ENCODE measurements at regions not wholly inside any gene's neighbourhood (a gene's known extent, or its start where the extent isn't known, plus 50 kb on each side); places are given as distances from the start of the nearest gene placed in this dataset.
"Not testable (repeated sequence)": the region's sequence is repeated elsewhere in the genome, so short reads cannot be mapped to it uniquely, and the experiment has no call there.

GRCh38 chr14:104472073-104472472 lies 107.5 kb upstream of the C14orf180 start:
- DNase-seq = no peak

DNA sequence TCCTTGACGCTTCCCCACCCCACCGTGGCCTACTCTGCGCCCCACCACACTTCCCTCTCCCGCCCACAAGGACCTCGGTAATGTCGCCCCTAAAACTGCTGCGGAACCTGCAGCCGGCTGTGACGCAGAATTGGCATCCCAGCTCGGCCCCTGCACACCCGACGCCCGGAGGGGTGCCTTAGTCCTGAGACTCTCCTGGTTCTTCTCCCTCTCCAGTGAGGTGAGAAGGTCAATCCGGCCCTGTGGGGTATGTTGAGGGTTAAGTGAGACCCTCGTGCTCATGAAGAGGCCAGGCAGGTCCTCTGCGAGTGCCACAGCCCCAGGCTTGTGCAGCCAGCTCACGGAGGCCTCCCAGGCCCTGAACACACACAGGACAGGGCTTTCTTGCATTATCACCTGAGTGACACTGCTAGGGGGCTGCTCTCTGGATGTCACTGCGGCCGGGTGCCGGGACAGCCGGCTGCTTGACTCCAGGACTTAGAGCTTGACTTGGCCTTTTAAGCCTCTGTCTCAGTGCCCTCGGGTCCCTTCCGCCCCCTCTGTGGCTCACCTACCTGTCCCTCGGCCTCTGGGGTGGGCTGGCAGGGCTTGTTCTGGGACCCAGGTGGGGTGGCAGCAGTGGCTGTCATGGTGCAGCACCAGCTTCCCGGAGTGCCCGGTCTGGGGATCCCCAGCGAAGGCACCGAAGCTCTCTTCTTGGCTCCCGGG lies 106.9 kb upstream of the C14orf180 start:
- no peak for DNase-seq

GRCh38 chr14:104473244-104473565 lies 106.4 kb upstream of the C14orf180 start:
- no peak for DNase-seq

DNA sequence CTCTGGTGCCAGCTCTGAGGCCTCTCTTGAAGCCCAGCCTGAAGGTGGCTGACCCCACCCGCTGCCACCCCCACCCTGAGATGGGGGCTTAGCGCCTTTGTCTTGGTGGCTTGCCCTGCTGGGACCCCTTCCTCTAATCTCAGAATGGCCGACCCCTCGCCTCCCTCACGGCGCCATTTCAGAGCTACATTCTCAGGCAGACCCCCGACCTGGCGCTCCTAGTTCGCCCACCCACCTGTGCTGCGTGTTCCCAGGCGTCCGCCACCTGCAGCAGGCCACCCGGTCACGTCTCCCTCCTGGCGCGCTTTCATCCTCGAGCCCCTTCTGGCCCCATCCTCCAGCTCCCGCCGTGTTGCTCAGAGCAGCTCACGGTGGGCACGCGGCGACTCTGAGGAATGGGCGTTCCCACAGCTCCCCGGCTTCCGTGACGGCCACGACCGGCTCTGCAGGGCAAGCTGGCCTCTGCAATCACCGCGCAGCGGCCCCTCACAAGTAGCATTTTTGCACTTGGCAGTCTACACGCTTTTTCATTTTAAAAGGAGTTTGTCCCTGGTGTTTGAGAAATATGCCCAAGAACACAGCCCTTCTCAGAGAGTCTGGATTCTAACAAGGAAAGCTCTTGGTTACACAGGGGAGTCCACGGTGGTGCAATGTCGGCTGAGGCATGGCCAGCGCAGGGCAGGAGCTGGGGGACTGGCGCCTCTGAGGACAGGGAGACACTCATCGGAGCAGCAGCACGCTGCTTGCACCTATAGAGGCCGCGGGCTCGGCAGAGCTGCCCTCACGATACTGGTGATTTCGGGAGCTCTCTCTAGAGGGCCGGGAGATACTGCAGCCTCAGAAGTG lies 105.7 kb upstream of the C14orf180 start:
- DNase-seq = no peak

GRCh38 chr14:104474495-104475213 lies 104.9 kb upstream of the C14orf180 start:
- no peak for DNase-seq

DNA sequence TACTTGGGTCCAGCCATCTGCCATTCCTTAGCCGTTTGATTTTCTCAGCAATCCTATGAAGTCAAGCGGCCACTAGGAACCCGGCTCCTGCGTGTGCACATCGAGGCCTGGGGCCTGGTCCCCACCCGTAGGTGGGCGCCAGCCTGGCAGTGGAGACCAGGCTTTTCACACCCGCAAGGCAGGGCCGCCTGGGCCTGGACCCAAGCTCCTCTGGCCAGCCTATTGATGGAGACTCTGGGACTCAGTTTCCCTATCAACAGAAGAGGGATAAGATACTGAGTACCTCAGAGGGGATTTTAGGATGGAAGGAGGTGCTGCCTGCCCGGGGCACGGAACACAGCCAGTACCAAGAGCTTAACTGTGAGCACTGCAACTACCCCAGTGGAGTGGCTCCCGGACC lies 104.3 kb upstream of the C14orf180 start:
- DNase-seq = no peak

DNA sequence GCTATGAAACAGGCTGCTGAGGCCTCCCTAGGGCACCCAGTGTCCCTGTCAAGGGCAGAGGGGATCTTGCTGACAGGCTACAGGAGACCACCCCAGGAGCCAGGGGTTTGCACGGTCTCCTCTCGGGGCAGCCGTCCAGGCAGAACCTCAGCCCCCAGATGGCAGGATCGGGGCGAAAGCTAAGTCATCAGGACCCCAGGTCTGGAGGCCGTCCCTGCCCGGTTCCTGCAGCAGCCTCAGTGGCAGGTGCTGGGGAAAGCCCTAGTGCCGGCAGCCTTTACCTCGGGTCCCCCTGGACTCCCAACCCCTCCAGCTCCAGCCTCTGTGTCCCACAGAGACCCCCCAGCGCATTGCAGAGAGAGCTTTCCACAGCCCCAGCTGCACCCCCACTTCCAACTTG lies 103.8 kb upstream of the C14orf180 start:
- DNase-seq = no peak

DNA sequence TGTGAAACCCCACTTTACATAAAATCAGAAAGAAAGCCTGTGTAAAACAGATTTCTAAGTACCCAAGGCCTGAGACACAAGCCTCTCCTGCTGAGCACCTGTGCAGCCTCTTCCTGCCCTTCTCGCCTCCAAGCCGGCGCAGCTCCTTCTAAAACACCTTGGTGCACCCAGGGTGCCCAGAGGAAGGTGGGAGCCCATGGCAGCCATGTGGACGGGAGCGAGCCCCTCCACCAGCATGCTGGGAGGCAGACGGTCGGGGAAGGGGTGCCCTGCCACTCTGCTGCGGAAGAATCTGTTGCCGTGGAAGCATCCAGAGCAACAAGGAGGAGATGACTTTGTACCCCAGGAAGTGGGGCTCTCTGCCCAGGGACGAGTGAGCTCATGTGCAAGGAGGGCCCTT lies 103.1 kb upstream of the C14orf180 start:
- no peak for DNase-seq

DNA sequence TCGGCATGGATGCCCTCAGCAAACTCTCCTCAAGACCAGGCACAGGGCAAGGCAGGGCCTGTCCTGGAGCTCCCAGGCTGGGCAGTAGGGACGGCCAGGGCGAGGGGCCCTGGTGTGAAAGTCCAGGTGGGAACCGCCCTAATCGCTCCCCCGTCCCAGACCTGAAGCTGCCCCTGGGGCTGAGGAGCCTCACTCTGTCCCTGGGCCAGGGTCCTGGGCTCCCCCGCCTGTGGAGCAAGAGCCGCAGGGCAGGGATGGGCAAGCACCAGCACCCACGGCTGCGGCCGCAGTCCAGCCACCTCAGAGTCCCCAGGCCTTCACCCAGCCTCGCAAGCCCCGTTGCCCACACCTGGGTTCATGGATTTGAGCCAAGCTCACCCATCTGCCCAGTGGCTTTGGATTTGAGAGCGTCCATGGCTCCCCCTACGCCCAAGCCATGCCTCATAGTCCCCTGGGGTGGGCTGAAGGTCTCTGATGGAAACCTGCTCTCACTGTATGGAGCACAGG lies 102.4 kb upstream of the C14orf180 start:
- no peak for DNase-seq

GRCh38 chr14:104477666-104478380 lies 101.7 kb upstream of the C14orf180 start:
- DNase-seq = no peak

- no peak for DNase-seq
Observed at GRCh38 chr14:104478656-104479055, 100.9 kb upstream of the C14orf180 start.

- no peak for DNase-seq
Observed at GRCh38 chr14:104479901-104480300, 99.7 kb upstream of the C14orf180 start.

DNA sequence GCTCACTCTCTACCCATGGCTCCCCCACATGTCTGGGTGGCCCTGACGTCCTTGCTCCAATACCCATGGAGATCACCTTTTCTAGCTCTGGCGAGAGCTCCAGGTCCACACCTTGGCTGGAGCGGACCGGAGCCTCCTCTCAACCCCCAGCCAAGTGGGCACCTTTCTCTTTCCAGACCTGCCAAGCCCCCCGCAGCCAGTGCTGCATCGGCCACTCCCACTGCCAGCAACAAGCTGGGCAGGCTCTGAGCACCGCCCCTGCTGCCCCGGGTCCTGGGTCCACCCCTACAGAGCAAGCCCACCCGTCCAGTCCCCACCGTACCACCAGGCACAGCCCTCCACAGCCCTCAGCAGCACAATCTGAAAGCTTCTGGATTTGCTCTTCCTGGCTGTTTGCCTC lies 98.2 kb upstream of the C14orf180 start:
- DNase-seq = no peak

- DNase-seq = not testable (repeated sequence)
Observed at GRCh38 chr14:104482017-104482416, 97.5 kb upstream of the C14orf180 start.

DNA sequence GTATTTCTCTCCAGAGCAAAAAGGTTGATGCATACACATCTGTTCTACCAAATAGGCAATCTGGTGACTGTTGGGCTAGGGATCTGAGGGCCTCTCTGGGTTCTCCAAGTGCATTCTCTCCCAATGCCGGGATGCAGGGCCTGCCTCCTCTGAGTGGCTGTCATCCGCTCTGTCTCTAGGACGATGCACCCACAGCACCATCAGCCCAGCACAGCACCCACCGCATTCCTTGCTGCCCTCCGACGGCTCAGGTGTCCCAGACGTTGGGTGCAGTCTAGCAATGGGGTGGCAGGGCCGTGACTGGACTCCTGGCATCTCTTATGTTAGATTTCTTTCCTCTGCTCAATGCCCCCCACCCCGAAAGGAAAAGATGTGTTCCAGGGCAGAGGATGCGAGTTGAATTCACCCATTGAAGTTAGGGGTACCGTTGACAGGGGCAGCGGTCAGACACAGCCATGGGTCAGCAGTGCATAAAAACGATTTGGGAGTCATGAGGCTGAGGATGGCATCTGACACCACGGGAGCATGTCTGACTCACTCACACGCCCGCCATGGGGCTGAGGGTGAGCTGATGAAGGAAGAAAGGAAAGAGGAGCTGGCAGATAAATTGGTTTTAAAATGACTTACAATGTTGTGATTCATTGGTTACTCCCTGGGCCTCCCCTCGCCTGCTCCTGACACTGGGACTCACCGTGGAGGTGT lies 93.2 kb upstream of the C14orf180 start:
- no peak for DNase-seq

DNA sequence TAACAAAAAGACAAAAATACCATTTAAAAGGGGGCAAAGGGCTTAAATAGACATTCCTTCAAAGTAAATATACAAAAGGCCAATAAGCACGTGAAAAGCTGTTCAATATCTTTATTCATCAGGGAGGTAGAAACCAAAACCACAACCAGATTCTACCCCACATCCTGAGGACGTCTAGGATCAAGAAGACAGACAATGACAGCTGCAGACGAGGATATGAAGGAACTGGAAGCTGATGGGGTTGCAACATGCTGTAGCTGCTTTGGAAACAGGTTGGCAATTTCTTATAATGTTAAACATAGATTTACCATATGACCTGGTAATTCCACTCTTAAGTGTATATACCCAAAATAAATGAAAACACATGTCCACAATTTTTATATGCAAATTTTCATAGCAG lies 85.1 kb upstream of the C14orf180 start:
- DNase-seq = no peak

- no peak for DNase-seq
Observed at GRCh38 chr14:104496095-104496494, 83.5 kb upstream of the C14orf180 start.

- no peak for DNase-seq
Observed at GRCh38 chr14:104499784-104500760, 79.5 kb upstream of the C14orf180 start.

DNA sequence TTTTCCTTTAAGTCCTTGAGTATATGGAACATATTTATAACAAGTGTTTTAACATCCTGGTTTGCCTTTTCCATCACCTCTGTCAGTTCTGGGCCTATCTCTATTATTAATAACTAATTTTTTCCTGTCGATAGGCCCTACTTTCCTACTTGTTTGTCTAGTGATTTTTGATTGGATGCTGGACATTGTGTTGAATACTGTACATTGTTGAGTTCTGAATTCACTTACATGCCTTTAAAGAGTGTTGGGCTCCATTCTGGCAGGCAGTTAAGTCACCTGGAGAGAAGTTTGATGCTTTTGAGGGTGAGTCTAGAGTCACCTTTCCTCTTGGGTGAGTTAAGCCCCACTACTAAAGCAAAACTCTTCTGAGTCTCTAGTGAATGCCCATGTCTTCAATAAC lies 77.5 kb upstream of the C14orf180 start:
- no peak for DNase-seq

DNA sequence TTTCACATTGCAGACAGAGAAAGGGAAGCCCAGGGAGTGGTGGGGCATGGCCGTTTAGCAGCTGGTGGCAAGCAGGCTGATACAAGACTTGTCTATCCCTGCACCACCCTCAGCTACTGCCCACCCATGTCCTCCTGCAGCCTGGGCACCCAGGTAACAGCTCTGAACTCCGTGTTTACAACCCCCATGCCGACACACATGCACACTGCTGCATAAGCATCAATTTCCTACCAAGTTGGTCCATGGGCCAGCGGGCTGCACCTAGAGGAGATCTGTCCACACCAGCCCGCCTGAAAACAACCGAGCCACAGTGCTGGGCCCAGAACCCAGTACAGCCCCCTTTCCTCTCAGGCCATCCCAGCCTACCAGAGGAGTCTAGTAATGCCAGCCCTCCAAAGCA lies 75.9 kb upstream of the C14orf180 start:
- no peak for DNase-seq
